Stimulated activated CD8-positive, alpha-beta memory T cell treated with anti-CD3 and anti-CD28 coated beads, Interleukin-15, amount 100 ng/mL, for 48 hours (primary cell): ENCODE measurements at regions not wholly inside any gene's neighbourhood (a gene's known extent, or its start where the extent isn't known, plus 50 kb on each side); places are given as distances from the start of the nearest gene placed in this dataset.

ENCODE experiments used
- DNase-seq, 2 donors: peaks; one replicate each; pipeline ENCODE4 v3.0.0-alpha.2; 2020; ENCODE audit warnings: low read depth in 2 of 2

GRCh38 chr1:56355918-56356317 lies 223.4 kb downstream of the PLPP3 start:
- no peak for DNase-seq

- DNase-seq: no peak
Observed at GRCh38 chr1:56355422-56355821, 223.9 kb downstream of the PLPP3 start.

- no peak for DNase-seq
Observed at GRCh38 chr1:56345831-56346230, 233.5 kb downstream of the PLPP3 start.

- DNase-seq: no peak
Observed at GRCh38 chr1:56340977-56341376, 238.4 kb downstream of the PLPP3 start.

- DNase-seq: no peak
Observed at GRCh38 chr1:56339786-56340465, 239.4 kb downstream of the PLPP3 start.

GRCh38 chr1:56339093-56339492 lies 240.3 kb downstream of the PLPP3 start:
- no peak for DNase-seq

GRCh38 chr1:56336982-56337381 lies 242.4 kb downstream of the PLPP3 start:
- DNase-seq: no peak

GRCh38 chr1:56335394-56335793 lies 244.0 kb downstream of the PLPP3 start:
- no peak for DNase-seq

- DNase-seq: no peak
Observed at GRCh38 chr1:56334047-56334446, 245.3 kb downstream of the PLPP3 start.

GRCh38 chr1:56333461-56333860 lies 245.9 kb downstream of the PLPP3 start:
- no peak for DNase-seq

- DNase-seq: no peak
Observed at GRCh38 chr1:56331892-56332567, 247.3 kb downstream of the PLPP3 start.

- no peak for DNase-seq
Observed at GRCh38 chr1:56331207-56331891, 248.0 kb downstream of the PLPP3 start.

GRCh38 chr1:56330391-56331026 lies 248.9 kb downstream of the PLPP3 start:
- no peak for DNase-seq

GRCh38 chr1:56329970-56330369 lies 249.4 kb downstream of the PLPP3 start:
- DNase-seq: no peak

GRCh38 chr1:56327195-56327594 lies 252.2 kb downstream of the PLPP3 start:
- DNase-seq: no peak

GRCh38 chr1:56326056-56326455 lies 253.3 kb downstream of the PLPP3 start:
- DNase-seq: no peak

GRCh38 chr1:56324504-56324903 lies 254.9 kb downstream of the PLPP3 start:
- DNase-seq: no peak

- DNase-seq: no peak
Observed at GRCh38 chr1:56322211-56322610, 257.2 kb downstream of the PLPP3 start.

GRCh38 chr1:56321150-56321490 lies 258.2 kb downstream of the PLPP3 start:
- no peak for DNase-seq

GRCh38 chr1:56320464-56321149 lies 258.8 kb downstream of the PLPP3 start:
- DNase-seq: no peak

- no peak for DNase-seq
Observed at GRCh38 chr1:56317722-56318121, 261.6 kb downstream of the PLPP3 start.

GRCh38 chr1:56315293-56315942 lies 263.9 kb downstream of the PLPP3 start:
- no peak for DNase-seq
